NCI-H524 (cell line): ENCODE measurements at regions not wholly inside any gene's neighbourhood (a gene's known extent, or its start where the extent isn't known, plus 50 kb on each side); places are given as distances from the start of the nearest gene placed in this dataset.
"Not testable (repeated sequence)": the region's sequence is repeated elsewhere in the genome, so short reads cannot be mapped to it uniquely, and the experiment has no call there.

Experiments
- DNase-seq, 2 experiments: peaks; one replicate each; lab custom pipeline; 2025; lab: John Stamatoyannopoulos, UW

- not testable (repeated sequence) for DNase-seq
Measured at GRCh38 chr16:15204571-15204970, 110.5 kb upstream of the RRN3 start.

GRCh38 chr16:15192813-15193212 is 98.7 kb upstream of the RRN3 start:
- DNase-seq, result not testable (repeated sequence)

GRCh38 chr16:15192197-15192596 is 98.1 kb upstream of the RRN3 start:
- DNase-seq, result not testable (repeated sequence)

- not testable (repeated sequence) for DNase-seq
Measured at GRCh38 chr16:15189478-15189877, 95.4 kb upstream of the RRN3 start.
